AG10803 (cell line): ENCODE measurements at regions not wholly inside any gene's neighbourhood (a gene's known extent, or its start where the extent isn't known, plus 50 kb on each side); places are given as distances from the start of the nearest gene placed in this dataset.

Experiments used
- DNase-seq: peaks from one replicate; pipeline ENCODE4 v3.0.0; 2010; ENCODE audit warnings: low read depth
- H3K4me3 ChIP-seq: 2 replicates; pipeline ENCODE4 v1.5.1; 2011; ENCODE audit warnings: mild to moderate bottlenecking, low read length, control low read depth
- TF ChIP-seq, protein P1 (sequence below): conservative IDR thresholded peaks from 2 replicates; pipeline ENCODE4 v1.5.1; 2011; ENCODE audit warnings: mild to moderate bottlenecking, low read length, control low read depth, inconsistent platforms

DNA sequence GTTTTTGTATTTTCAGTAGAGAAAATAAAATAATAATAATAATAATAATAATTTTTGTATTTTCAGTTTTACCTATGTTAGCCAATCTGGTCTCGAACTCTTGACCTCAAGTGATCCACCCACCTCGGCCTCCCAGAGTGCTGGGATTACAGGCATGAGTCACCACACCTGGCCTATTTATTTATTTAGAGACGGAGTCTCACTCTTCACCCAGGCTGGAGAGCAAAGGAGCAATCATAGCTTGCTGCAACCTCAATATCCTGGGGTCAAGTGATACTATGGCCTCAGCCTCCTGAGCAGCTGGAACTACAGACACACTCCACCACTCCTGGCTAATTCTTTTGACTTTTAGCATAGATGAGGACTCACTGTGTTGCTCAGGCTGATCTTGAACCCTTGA is 167.5 kb downstream of the TLE1 start:
- DNase-seq: no peak
- H3K4me3 ChIP-seq: no peak overlapping the region
- TF ChIP-seq, protein P1, sequence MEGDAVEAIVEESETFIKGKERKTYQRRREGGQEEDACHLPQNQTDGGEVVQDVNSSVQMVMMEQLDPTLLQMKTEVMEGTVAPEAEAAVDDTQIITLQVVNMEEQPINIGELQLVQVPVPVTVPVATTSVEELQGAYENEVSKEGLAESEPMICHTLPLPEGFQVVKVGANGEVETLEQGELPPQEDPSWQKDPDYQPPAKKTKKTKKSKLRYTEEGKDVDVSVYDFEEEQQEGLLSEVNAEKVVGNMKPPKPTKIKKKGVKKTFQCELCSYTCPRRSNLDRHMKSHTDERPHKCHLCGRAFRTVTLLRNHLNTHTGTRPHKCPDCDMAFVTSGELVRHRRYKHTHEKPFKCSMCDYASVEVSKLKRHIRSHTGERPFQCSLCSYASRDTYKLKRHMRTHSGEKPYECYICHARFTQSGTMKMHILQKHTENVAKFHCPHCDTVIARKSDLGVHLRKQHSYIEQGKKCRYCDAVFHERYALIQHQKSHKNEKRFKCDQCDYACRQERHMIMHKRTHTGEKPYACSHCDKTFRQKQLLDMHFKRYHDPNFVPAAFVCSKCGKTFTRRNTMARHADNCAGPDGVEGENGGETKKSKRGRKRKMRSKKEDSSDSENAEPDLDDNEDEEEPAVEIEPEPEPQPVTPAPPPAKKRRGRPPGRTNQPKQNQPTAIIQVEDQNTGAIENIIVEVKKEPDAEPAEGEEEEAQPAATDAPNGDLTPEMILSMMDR: no peak

DNA sequence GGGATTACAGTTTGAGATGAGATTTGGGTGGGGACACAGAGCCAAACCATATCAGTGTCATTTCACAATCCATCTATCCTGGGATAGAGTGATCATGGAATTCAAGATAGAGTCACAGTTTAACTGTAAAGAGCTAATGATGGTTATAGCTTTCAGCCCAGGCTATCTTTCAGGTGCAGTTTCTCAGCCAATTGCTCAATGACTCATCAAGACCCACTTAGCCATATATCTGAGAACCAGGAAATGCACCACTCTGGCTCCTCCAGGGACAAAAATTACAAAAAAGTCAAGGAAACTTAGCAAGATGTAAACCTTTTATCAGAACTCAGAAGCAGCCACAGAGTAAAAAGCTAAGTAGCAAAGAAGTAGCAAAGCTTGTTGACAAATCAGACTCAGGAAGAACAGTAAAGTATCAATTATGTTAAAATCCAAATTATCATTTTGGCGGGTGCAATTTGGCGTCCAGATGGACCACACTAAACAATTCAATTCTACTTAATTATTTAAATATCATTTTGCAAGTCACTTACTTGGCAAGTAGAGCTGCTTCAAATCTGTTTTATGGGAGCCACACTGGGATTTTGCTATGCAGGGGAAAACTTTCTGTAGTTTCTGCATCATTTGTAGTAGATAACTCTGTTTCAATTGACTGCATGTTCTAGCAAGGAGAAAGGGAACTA is 169.4 kb downstream of the TLE1 start:
- DNase-seq: no peak
- H3K4me3 ChIP-seq: no peak overlapping the region
- TF ChIP-seq, protein P1: no peak

DNA sequence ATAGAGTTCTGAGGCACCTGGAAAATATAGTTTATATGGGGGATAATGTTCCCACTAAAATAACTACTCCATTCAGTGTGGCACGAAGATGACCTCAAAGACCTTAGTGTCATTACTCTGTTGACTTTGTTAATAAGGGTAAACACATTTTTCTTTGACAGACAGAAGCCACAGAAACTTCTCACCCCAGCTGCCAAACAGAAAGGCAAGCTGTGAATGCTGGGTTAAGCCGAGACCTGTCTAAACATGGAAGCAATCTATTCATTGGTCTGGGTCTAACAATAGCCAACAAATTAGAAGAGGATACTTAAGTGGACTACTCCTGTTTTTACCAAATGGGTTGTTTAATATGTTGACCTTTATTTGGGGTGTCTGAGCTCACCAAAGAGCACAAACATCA is 171.4 kb downstream of the TLE1 start:
- H3K4me3 ChIP-seq: no peak overlapping the region
- TF ChIP-seq, protein P1: no peak
- no peak for DNase-seq

DNA sequence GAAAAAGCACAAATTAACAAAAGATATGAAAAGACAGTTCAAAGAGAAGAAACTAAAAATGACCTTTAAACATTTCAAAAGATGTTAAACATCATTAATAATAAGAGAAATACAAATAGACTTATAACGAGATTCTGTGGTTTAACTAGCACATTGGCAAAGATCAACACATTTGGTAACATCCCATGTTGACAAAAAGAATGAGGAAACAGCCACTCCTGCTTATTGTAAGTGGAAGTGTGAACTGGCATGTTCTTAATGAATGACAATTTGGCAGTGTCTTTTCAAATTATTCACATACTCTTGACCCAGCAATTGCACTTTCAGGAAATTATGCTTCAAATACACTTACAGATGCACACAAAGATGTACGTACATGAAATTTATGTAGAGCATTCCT is 176.3 kb downstream of the TLE1 start:
- no peak for DNase-seq
- TF ChIP-seq, protein P1: no peak
- H3K4me3 ChIP-seq: no peak overlapping the region

DNA sequence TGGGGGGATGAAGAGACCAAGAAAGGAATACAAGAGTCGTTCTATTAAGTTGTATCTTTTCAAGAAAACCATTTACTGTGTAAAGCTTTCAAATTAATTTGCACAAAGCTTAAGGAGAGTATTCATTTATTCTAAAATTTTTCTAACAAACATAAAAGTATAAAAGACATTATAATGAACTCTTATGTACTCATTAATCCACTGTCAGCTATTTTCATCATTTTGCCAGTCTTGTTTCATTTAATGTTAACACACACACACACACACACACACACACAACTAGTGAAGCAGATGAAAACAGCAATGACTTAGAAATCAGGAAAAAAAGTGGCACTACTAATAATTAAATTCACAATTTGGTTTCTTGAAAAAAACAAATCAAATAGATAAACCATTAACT is 176.7 kb downstream of the TLE1 start:
- TF ChIP-seq, protein P1: no peak
- DNase-seq: no peak
- H3K4me3 ChIP-seq: no peak overlapping the region

DNA sequence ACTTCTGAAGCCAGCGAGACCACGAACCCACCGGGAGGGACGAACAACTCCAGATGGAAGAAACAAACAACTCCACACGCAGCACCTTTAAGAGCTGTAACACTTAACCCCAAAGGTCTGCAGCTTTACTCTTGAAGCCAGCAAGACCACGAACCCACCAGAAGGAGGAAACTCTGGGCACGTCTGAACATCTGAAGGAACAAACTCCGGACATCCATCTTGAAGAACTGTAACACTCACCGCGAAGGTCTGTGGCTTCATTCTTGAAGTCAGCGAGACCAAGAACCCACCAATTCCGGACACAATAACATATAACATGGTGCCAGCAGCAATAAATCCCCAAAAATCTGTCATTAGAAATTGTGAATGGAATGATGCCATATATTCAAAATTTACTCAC is 180.9 kb downstream of the TLE1 start:
- TF ChIP-seq, protein P1: no peak
- DNase-seq: no peak
- no peak overlapping the region for H3K4me3 ChIP-seq
